ENCODE measurements at regions not wholly inside any gene's neighbourhood (a gene's known extent, or its start where the extent isn't known, plus 50 kb on each side); places are given as distances from the start of the nearest gene placed in this dataset.

- Histone ChIP-seq H3K4me3 (no peak overlapping the region), H3K9me3 (no peaks in the 10 kb centered on the region), H3K4me1 (ENCODE audit: low read depth) (no peaks in the 10 kb centered on the region), H3K36me3 (ENCODE audit: low read depth) (no peaks in the 10 kb centered on the region)
- TF ChIP-seq CTCF (IDR thresholded peaks at IDR 0.05), result no peak
- intact Hi-C loops (cut with DNase I, micrococcal nuclease), result no loop called here
- DNase-seq, result no peak
- ATAC-seq, result no peak
Observed at GRCh38 chr3:67995206-67995605, 340.8 kb upstream of the SUCLG2 start.

- TF ChIP-seq CTCF (IDR thresholded peaks at IDR 0.05), result no peak
- Histone ChIP-seq H3K36me3 (ENCODE audit: low read depth) (no peaks in the 10 kb centered on the region), H3K4me1 (ENCODE audit: low read depth) (no peaks in the 10 kb centered on the region), H3K4me3 (no peak overlapping the region), H3K9me3 (no peaks in the 10 kb centered on the region)
- ATAC-seq, result no peak
- intact Hi-C loops (cut with DNase I, micrococcal nuclease), result no loop called here
- no peak for DNase-seq
Observed at GRCh38 chr3:67986706-67987105, 332.3 kb upstream of the SUCLG2 start.

GRCh38 chr3:67983166-67983565, 328.8 kb upstream of the SUCLG2 start:
- Histone ChIP-seq H3K4me3 (no peak overlapping the region), H3K36me3 (ENCODE audit: low read depth) (no peaks in the 10 kb centered on the region), H3K4me1 (ENCODE audit: low read depth) (no peaks in the 10 kb centered on the region), H3K9me3 (no peaks in the 10 kb centered on the region)
- no peak for ATAC-seq
- TF ChIP-seq CTCF (IDR thresholded peaks at IDR 0.05), result no peak
- DNase-seq, result no peak
- intact Hi-C loops (cut with DNase I, micrococcal nuclease), result no loop called here

GRCh38 chr3:67981077-67981476, 326.7 kb upstream of the SUCLG2 start:
- no peak for TF ChIP-seq CTCF (IDR thresholded peaks at IDR 0.05)
- no peak for DNase-seq
- H3K4me1 ChIP-seq (ENCODE audit: low read depth), result no peaks in the 10 kb centered on the region
- no peak for ATAC-seq
- intact Hi-C loops (cut with DNase I, micrococcal nuclease), result no loop called here
- H3K9me3 ChIP-seq, result no peaks in the 10 kb centered on the region
- H3K4me3 ChIP-seq, result no peak overlapping the region
- H3K36me3 ChIP-seq (ENCODE audit: low read depth), result no peaks in the 10 kb centered on the region

- intact Hi-C loops (cut with DNase I, micrococcal nuclease), result no loop called here
- H3K36me3 ChIP-seq (ENCODE audit: low read depth), result no peaks in the 10 kb centered on the region
- ATAC-seq (no peak), DNase-seq (no peak)
- TF ChIP-seq CTCF (IDR thresholded peaks at IDR 0.05), result no peak
- no peak overlapping the region for H3K4me3 ChIP-seq
- H3K4me1 ChIP-seq (ENCODE audit: low read depth), result no peaks in the 10 kb centered on the region
- no peaks in the 10 kb centered on the region for H3K9me3 ChIP-seq
Observed at GRCh38 chr3:67979342-67979741, 324.9 kb upstream of the SUCLG2 start.

GRCh38 chr3:67977762-67978161, 323.4 kb upstream of the SUCLG2 start:
- no peak for ATAC-seq
- TF ChIP-seq CTCF (IDR thresholded peaks at IDR 0.05), result no peak
- intact Hi-C loops (cut with DNase I, micrococcal nuclease), result no loop called here

More at GRCh38 chr3:67977762-67978161, 323.4 kb upstream of the SUCLG2 start:
- Histone ChIP-seq H3K36me3 (ENCODE audit: low read depth) (no peaks in the 10 kb centered on the region), H3K4me1 (ENCODE audit: low read depth) (no peaks in the 10 kb centered on the region), H3K9me3 (no peaks in the 10 kb centered on the region), H3K4me3 (no peak overlapping the region)
- DNase-seq, result no peak

Measured in mucosa of descending colon (tissue), 3 donors.